Gastroesophageal sphincter (tissue), 4 donors: ENCODE measurements at regions not wholly inside any gene's neighbourhood (a gene's known extent, or its start where the extent isn't known, plus 50 kb on each side); places are given as distances from the start of the nearest gene placed in this dataset.

Experiments
- ATAC-seq: fragments of 150-250 bp; one replicate; pipeline ENCODE4 v1.9.1; 2016; ENCODE audit warnings: mild to moderate bottlenecking, moderate library complexity
- H3K27ac ChIP-seq, 4 donors: fragments of 200-600 bp; sonication (generic) in 3 of 4; 1 replicate in 3 of 4; 2 replicates in 1 of 4; pipeline ENCODE4 v1.5.1; 2016 to 2019
- H3K27me3 ChIP-seq: fragments of 200-600 bp; sonication (generic); one replicate; pipeline ENCODE4 v1.5.1; 2019
- H3K36me3 ChIP-seq, 2 donors: fragments of 200-600 bp; sonication (generic); one replicate each; pipeline ENCODE4 v1.5.1; 2019; ENCODE audit warnings: control low read depth in 1 of 2
- H3K4me1 ChIP-seq, 3 donors: fragments of 200-600 bp; sonication (generic); 1 replicate in 2 of 3; 2 replicates in 1 of 3; pipeline ENCODE4 v1.5.1; 2016 to 2019; ENCODE audit warnings: control low read depth in 2 of 3
- H3K4me3 ChIP-seq, 2 donors: fragments of 200-600 bp; sonication (generic); one replicate each; pipeline ENCODE4 v1.5.1; 2019; ENCODE audit warnings: mild to moderate bottlenecking in 1 of 2, moderate library complexity in 1 of 2
- H3K9me3 ChIP-seq, 3 donors: fragments of 200-600 bp; sonication (generic); one replicate each; pipeline ENCODE4 v1.5.1; 2017 to 2019; ENCODE audit warnings: control low read depth in 2 of 3
- CTCF ChIP-seq, 4 experiments: fragments of 200-600 bp in 2 of 4; fragments of 450-650 bp in 2 of 4; sonication (generic) in 1 of 4; IDR thresholded peaks; one replicate each; pipeline ENCODE4 v1.5.1; 2017 to 2019; ENCODE audit warnings: antibody characterized with exemption in 4 of 4, mild to moderate bottlenecking in 2 of 4, moderate library complexity in 2 of 4
- EP300 ChIP-seq: sonication (generic); formaldehyde crosslinking; IDR thresholded peaks from one replicate; pipeline ENCODE4 v1.6.1; 2017; ENCODE audit warnings: antibody characterized with exemption, mild to moderate bottlenecking
- POLR2A ChIP-seq, 2 donors: fragments of 450-650 bp; IDR thresholded peaks; one replicate each; pipeline ENCODE4 v1.6.1; 2017; ENCODE audit warnings: antibody characterized with exemption in 2 of 2, mild to moderate bottlenecking in 2 of 2, moderate library complexity in 1 of 2
- POLR2AphosphoS5 ChIP-seq: sonication (generic); formaldehyde crosslinking; IDR thresholded peaks from one replicate; pipeline ENCODE4 v1.6.1; 2017; ENCODE audit warnings: antibody characterized with exemption
- WGBS, 2 donors: methylation state at CpG; one replicate each; pipeline ENCODE4 v1.1.5; 2018; ENCODE audit warnings: low coverage in 1 of 2; 5-methylcytosine and 5-hydroxymethylcytosine counted together

- H3K27ac ChIP-seq: peak overlapping the region in 3 of 4 donors; percentile 66 to 81 (median 73)
Measured at GRCh38 chr4:151992332-151993154, 231.7 kb upstream of the GATB start.

DNA sequence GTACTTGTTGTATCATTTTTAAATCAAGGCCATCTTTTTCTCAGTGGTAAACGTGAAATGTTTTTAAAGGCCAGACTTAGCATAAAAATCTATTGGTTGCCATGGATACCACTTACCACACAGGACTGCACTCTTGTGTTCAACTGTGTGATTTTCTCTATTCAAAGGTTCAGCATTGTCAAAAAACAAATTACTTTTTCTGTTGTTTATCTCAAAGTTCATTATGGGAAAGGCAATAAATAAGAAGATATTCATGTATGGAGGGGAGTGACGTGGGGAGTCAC lies 231.0 kb upstream of the GATB start:
- no peak for TF ChIP-seq POLR2A (IDR thresholded peaks at IDR 0.05)
- Histone ChIP-seq H3K4me3 (no peak overlapping the region), H3K27ac (peak overlapping the region in 3 of 4 donors; percentile 66 to 81 (median 73)), H3K27me3 (no peaks in the 10 kb centered on the region), H3K4me1 (peaks cover 0 to 32% (median 0%) of the 10 kb centered on the region in 3 donors), H3K36me3 (no peaks in the 10 kb centered on the region), H3K9me3 (no peaks in the 10 kb centered on the region)
- 21 to 34% methylated on average over 2 of the region's 2 CpGs for WGBS, 2 donors
- no peak for ATAC-seq

More at GRCh38 chr4:151992332-151993154, 231.7 kb upstream of the GATB start:
- WGBS, 2 donors: 58 to 80% methylated on average over 1 to 5 of the region's 5 CpGs
- ATAC-seq: no peak
- Histone ChIP-seq H3K36me3 (no peaks in the 10 kb centered on the region), H3K9me3 (no peaks in the 10 kb centered on the region), H3K27me3 (no peaks in the 10 kb centered on the region), H3K4me1 (peaks cover 0 to 32% (median 0%) of the 10 kb centered on the region in 3 donors), H3K4me3 (no peak overlapping the region)
- no peak for TF ChIP-seq POLR2AphosphoS5
- TF ChIP-seq CTCF (IDR thresholded peaks at IDR 0.05): no peak
- TF ChIP-seq POLR2A (IDR thresholded peaks at IDR 0.05): no peak
- TF ChIP-seq EP300: no peak

DNA sequence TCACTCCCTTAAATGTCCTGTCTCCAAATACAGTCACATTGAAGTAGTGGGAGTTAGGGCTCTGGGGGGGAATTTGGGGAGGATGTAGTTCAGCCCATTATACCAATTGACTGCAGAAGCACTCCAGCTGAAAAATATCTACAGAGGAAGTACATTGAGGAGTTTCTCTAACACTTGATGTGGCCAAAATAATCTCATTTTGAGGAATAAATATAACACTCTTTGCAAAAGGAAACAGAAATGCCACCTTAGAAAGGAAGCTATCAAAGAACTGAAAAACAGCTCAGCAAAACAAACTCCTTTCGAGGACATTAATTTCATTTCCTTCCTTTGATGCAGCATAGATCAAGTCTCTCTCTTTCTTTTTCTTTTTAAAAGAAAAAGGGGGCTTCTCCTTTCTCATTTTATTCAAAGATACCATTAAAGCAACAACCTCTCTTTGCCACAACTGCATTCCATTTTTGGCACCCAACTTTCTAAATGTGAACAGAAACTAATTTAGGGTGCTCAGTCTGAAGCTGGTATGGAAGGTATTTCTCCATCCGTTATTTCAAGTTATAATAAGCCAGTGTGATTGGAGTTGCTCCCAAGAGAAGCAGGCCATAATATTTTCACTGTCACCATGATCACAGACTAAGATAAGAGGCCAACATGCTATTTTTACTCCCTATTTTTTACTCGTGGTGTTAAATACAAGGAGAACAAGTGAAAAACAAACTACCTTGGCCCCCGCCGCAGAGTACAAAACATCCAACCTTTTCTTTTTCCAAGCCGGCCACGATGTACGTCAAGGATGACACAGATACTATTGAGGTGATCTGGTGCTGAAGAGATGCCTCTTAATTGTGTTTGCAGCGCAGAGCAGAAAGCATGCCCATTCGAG lies 230.4 kb upstream of the GATB start:
- WGBS, 2 donors: 23 to 42% methylated on average over 10 of the region's 10 CpGs
- H3K36me3 ChIP-seq: no peaks in the 10 kb centered on the region
- no peaks in the 10 kb centered on the region for H3K9me3 ChIP-seq
- H3K4me1 ChIP-seq: peaks cover 0 to 32% (median 0%) of the 10 kb centered on the region in 3 donors
- ATAC-seq: peak; percentile 50
- H3K4me3 ChIP-seq: no peak overlapping the region
- TF ChIP-seq CTCF (IDR thresholded peaks at IDR 0.05) (no peak), EP300 (no peak), POLR2AphosphoS5 (no peak), POLR2A (IDR thresholded peaks at IDR 0.05) (no peak)
- H3K27me3 ChIP-seq: no peaks in the 10 kb centered on the region
- H3K27ac ChIP-seq: peak overlapping the region in 3 of 4 donors; percentile 66 to 81 (median 73)

DNA sequence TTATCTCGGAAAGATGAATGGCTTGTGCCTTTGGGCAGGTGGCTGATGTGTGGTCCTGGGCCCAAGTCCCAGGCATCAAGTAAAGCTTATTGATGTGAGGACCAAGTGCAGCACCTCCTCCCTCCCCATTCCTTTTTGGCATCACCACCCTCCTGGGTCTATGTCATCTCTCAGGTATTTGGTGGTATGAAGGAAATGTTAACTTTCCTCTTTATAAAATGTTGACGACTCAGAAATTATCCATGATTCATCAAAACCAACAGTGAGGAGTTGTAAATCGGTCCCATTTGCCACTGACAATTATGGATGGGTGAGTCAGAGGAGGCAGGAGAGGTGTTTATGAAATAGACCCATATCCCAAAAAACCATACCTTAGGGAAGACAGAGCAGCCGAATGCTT lies 229.4 kb upstream of the GATB start:
- peak overlapping the region in 3 of 4 donors; percentile 66 to 81 (median 73) for H3K27ac ChIP-seq

More for the DNA sequence above, 229.4 kb upstream of the GATB start:
- TF ChIP-seq EP300 (no peak), POLR2AphosphoS5 (no peak), POLR2A (IDR thresholded peaks at IDR 0.05) (no peak), CTCF (IDR thresholded peaks at IDR 0.05) (no peak)
- Histone ChIP-seq H3K36me3 (no peaks in the 10 kb centered on the region), H3K9me3 (no peaks in the 10 kb centered on the region), H3K27me3 (no peaks in the 10 kb centered on the region), H3K4me1 (peaks cover 0 to 32% (median 0%) of the 10 kb centered on the region in 3 donors), H3K4me3 (no peak overlapping the region)
- ATAC-seq: peak; percentile 16
- 23 to 41% methylated on average over 4 of the region's 4 CpGs for WGBS, 2 donors
